ENCODE measurements at regions not wholly inside any gene's neighbourhood (a gene's known extent, or its start where the extent isn't known, plus 50 kb on each side); places are given as distances from the start of the nearest gene placed in this dataset.

DNA sequence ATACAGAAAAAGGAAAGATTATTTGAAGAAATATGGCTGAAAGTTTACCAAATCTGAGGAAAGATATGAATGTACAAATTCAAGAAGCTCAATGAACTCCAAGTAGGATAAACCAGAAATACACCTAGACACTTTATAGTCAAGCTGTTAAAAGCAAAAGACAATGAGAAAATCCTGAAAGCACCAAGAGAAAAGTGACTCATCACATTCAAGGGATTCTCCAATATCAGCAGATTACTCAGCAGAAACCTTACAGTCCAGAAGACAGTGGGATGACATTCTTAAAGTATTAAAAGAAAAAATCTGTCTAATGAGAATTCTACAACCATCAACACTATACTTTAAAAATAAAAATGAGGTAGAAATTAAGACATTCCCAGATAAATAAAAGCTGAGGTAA, 223.8 kb upstream of the ZCCHC13 start:
- Histone ChIP-seq H3K56ac (ENCODE audit: extremely low read depth, insufficient read depth, low read length) (no peak overlapping the region), H3K27me3 (ENCODE audit: control insufficient read depth, insufficient read depth, low read length) (peaks cover under 1% of the 10 kb centered on the region; the same call in 1 of the 2 replicates), H3K18ac (ENCODE audit: low read depth, low read length) (no peak overlapping the region), H3K4me1 (ENCODE audit: control insufficient read depth, insufficient read depth, low read length) (no peaks in the 10 kb centered on the region), H4K91ac (ENCODE audit: insufficient read depth, low read depth, low read length) (no peak overlapping the region), H4K20me1 (ENCODE audit: insufficient read depth, low read length) (no peaks in the 10 kb centered on the region), H3K4me2 (ENCODE audit: low read depth, low read length) (no peak overlapping the region), H3K9me3 (ENCODE audit: control insufficient read depth, insufficient read depth, low read length) (0 out of 2 replicates have a peak, but pooled peaks cover 4% of the 10 kb centered on the region), H3K4me3 (ENCODE audit: insufficient read depth, low read depth, low read length) (no peak overlapping the region), H2AK5ac (ENCODE audit: low read depth, low read length) (no peak overlapping the region), H3K9ac (ENCODE audit: low read depth, low read length) (no peak overlapping the region), H3K23ac (ENCODE audit: low read depth, low read length) (no peak overlapping the region), H3K36me3 (ENCODE audit: control insufficient read depth, insufficient read depth, low read length) (peaks cover 1% of the 10 kb centered on the region; the same call in 1 of the 2 replicates), H4K5ac (ENCODE audit: low read depth, low read length) (no peak overlapping the region), H2AFZ (replicated peaks; ENCODE audit: low read length, poor library complexity) (no peak overlapping the region), H2AK9ac (replicated peaks; ENCODE audit: low read depth, low read length, poor library complexity) (no peak overlapping the region), H3K4ac (ENCODE audit: low read depth, low read length) (no peak overlapping the region), H2BK120ac (ENCODE audit: low read depth, low read length) (no peak overlapping the region), H3K27ac (ENCODE audit: insufficient read depth, low read length) (no peak overlapping the region), H2BK20ac (ENCODE audit: low read depth, low read length) (no peak overlapping the region), H2BK5ac (ENCODE audit: low read depth, low read length, poor library complexity, severe bottlenecking) (no peak overlapping the region), H2BK15ac (ENCODE audit: low read depth, low read length) (no peak overlapping the region), H4K8ac (ENCODE audit: low read depth in 2 of 2, low read length in 2 of 2) (no peak overlapping the region), H3K79me1 (ENCODE audit: low read depth in 1 of 2, low read length in 2 of 2) (no peaks in the 10 kb centered on the region), H3K9me1 (ENCODE audit: insufficient read depth, low read length) (no peaks in the 10 kb centered on the region), H3K14ac (replicated peaks; ENCODE audit: low read depth, low read length) (no peak overlapping the region)
- in situ Hi-C loops (cut with MboI; ENCODE audit: low sequenced_read_pairs) = no loop called here
- peak; percentile 11 for DNase-seq
- no TSS peak for BruUV-seq (replicated peaks)
- ChIA-PET CTCF (no interaction called here), POLR2A (ENCODE audit: unreplicated experiment) (no interaction called here)
- TF ChIP-seq RFX5 (IDR thresholded peaks at IDR 0.05; ENCODE audit: low read depth, low read length) (no peak), MAFK (IDR thresholded peaks at IDR 0.05; ENCODE audit: low read depth, low read length) (peak; percentile 45; the same call in 1 of the 2 replicates)
- no peak for ATAC-seq (ENCODE audit: low read depth)
- intact Hi-C loops (cut with micrococcal nuclease) = no loop called here
- dilution Hi-C loops (cut with HindIII; ENCODE audit: low sequenced_read_pairs, unreplicated experiment) = no loop called here

Data from IMR-90 (cell line).